WTC11 (cell line): ENCODE measurements at regions not wholly inside any gene's neighbourhood (a gene's known extent, or its start where the extent isn't known, plus 50 kb on each side); places are given as distances from the start of the nearest gene placed in this dataset.

Source experiments
- ATAC-seq: fragments of 200-7000 bp; cut with Tn5 transposase; 2 replicates; pipeline ENCODE4 v1.10.0; 2021; ENCODE audit warnings: mild to moderate bottlenecking, moderate library complexity
- CTCF ChIA-PET: fragments of 300-600 bp; sonication (Branson Sonifier 250); formaldehyde crosslinking; loops from one replicate; lab custom pipeline; 2021; ENCODE audit warnings: antibody characterized with exemption; lab: Charles Lee
- POLR2A ChIA-PET: fragments of 350-600 bp; sonication (Branson Sonifier 250); formaldehyde crosslinking; loops from one replicate; lab custom pipeline; 2021; ENCODE audit warnings: antibody characterized with exemption; lab: Charles Lee
- DNase-seq: peaks from one replicate; pipeline ENCODE4 v3.0.0; 2021; ENCODE audit warnings: low spot score
- H3K27ac Mint-ChIP-seq: 2 replicates; pipeline ENCODE4 v1.8.0; 2021; ENCODE audit warnings: mixed read lengths
- H3K27me3 Mint-ChIP-seq: 2 replicates; pipeline ENCODE4 v1.8.0; 2021; ENCODE audit warnings: low read depth, mild to moderate bottlenecking, moderate library complexity, mixed read lengths
- H3K36me3 Mint-ChIP-seq: 2 replicates; pipeline ENCODE4 v1.8.0; 2021; ENCODE audit warnings: mixed read lengths
- H3K4me1 Mint-ChIP-seq: 2 replicates; pipeline ENCODE4 v1.8.0; 2022; ENCODE audit warnings: mixed read lengths
- H3K4me3 Mint-ChIP-seq: 2 replicates; pipeline ENCODE4 v1.8.0; 2021; ENCODE audit warnings: mild to moderate bottlenecking, moderate library complexity, mixed read lengths
- H3K9me3 Mint-ChIP-seq: 2 replicates; pipeline ENCODE4 v1.8.0; 2021; ENCODE audit warnings: mixed read lengths
- CBFB ChIP-seq: sonication (generic); formaldehyde crosslinking; IDR thresholded peaks from 2 replicates; pipeline ENCODE4 v1.8.1; 2022; ENCODE audit warnings: mild to moderate bottlenecking, low read depth, missing genetic modification reagents
- CREM ChIP-seq: sonication (generic); formaldehyde crosslinking; IDR thresholded peaks from 2 replicates; pipeline ENCODE4 v1.8.1; 2022; ENCODE audit warnings: mild to moderate bottlenecking, missing genetic modification reagents, moderate library complexity
- ELF4 ChIP-seq: sonication (generic); formaldehyde crosslinking; IDR thresholded peaks from 2 replicates; pipeline ENCODE4 v1.8.1; 2022; ENCODE audit warnings: low read depth, mild to moderate bottlenecking, moderate library complexity, missing genetic modification reagents
- ETV6 ChIP-seq: sonication (generic); formaldehyde crosslinking; IDR thresholded peaks from 2 replicates; pipeline ENCODE4 v1.8.1; 2022; ENCODE audit warnings: mild to moderate bottlenecking, missing genetic modification reagents
- FOXK1 ChIP-seq: sonication (generic); formaldehyde crosslinking; IDR thresholded peaks from 2 replicates; pipeline ENCODE4 v1.8.0; 2022; ENCODE audit warnings: mild to moderate bottlenecking, moderate library complexity, missing genetic modification reagents
- MXD4 ChIP-seq: fragments of 250-450 bp; sonication (Bioruptor Pico); IDR thresholded peaks from 2 replicates; pipeline ENCODE4 v1.8.0; 2021; ENCODE audit warnings: mild to moderate bottlenecking, moderate library complexity, borderline replicate concordance
- OVOL2 ChIP-seq: fragments of 250-450 bp; sonication (Bioruptor Pico); IDR thresholded peaks from 2 replicates; pipeline ENCODE4 v1.9.0; 2021; ENCODE audit warnings: mild to moderate bottlenecking, borderline replicate concordance
- RELA ChIP-seq: sonication (generic); formaldehyde crosslinking; IDR thresholded peaks from 2 replicates; pipeline ENCODE4 v1.8.1; 2022; ENCODE audit warnings: missing genetic modification reagents, mild to moderate bottlenecking, borderline replicate concordance
- SMAD4 ChIP-seq: sonication (generic); formaldehyde crosslinking; IDR thresholded peaks from 2 replicates; pipeline ENCODE4 v1.8.0; 2022; ENCODE audit warnings: mild to moderate bottlenecking, missing genetic modification reagents
- TCF7 ChIP-seq: sonication (generic); formaldehyde crosslinking; IDR thresholded peaks from 2 replicates; pipeline ENCODE4 v1.8.0; 2022; ENCODE audit warnings: mild to moderate bottlenecking, low read depth, missing genetic modification reagents, moderate library complexity
- TEAD1 ChIP-seq: sonication (generic); formaldehyde crosslinking; IDR thresholded peaks from 2 replicates; pipeline ENCODE4 v1.8.0; 2022; ENCODE audit warnings: mild to moderate bottlenecking, missing genetic modification reagents
- TEAD4 ChIP-seq: sonication (generic); formaldehyde crosslinking; IDR thresholded peaks from 2 replicates; pipeline ENCODE4 v1.8.0; 2022; ENCODE audit warnings: mild to moderate bottlenecking, missing genetic modification reagents
- ZNF263 ChIP-seq: sonication (generic); formaldehyde crosslinking; IDR thresholded peaks from 2 replicates; pipeline ENCODE4 v1.8.1; 2022; ENCODE audit warnings: low read depth, mild to moderate bottlenecking, moderate library complexity, missing genetic modification reagents
- ZNF317 ChIP-seq: sonication (generic); formaldehyde crosslinking; IDR thresholded peaks from 2 replicates; pipeline ENCODE4 v1.8.1; 2023; ENCODE audit warnings: low read depth, mild to moderate bottlenecking, moderate library complexity, missing genetic modification reagents, borderline replicate concordance
- ZNF416 ChIP-seq: fragments of 250-450 bp; sonication (Bioruptor Pico); IDR thresholded peaks from 2 replicates; pipeline ENCODE4 v1.9.0; 2021; ENCODE audit warnings: mild to moderate bottlenecking, inconsistent platforms
- ZNF671 ChIP-seq: fragments of 250-450 bp; sonication (Bioruptor Pico); IDR thresholded peaks from 2 replicates; pipeline ENCODE4 v1.8.0; 2021; ENCODE audit warnings: mild to moderate bottlenecking
- TF ChIP-seq, protein P1 (sequence below): sonication (generic); formaldehyde crosslinking; IDR thresholded peaks from 2 replicates; pipeline ENCODE4 v1.8.1; 2022; ENCODE audit warnings: mild to moderate bottlenecking, missing genetic modification reagents, moderate library complexity, borderline replicate concordance
- TF ChIP-seq, protein P2 (sequence below): fragments of 250-450 bp; sonication (Bioruptor Pico); conservative IDR thresholded peaks from 2 replicates; pipeline ENCODE4 v1.9.0; 2021; ENCODE audit warnings: mild to moderate bottlenecking
- TF ChIP-seq, protein P3 (sequence below): sonication (generic); formaldehyde crosslinking; IDR thresholded peaks from 2 replicates; pipeline ENCODE4 v1.8.0; 2022; ENCODE audit warnings: mild to moderate bottlenecking, missing genetic modification reagents
- TF ChIP-seq, protein P4 (sequence below): fragments of 250-450 bp; sonication (Bioruptor Pico); IDR thresholded peaks from 2 replicates; pipeline ENCODE4 v1.8.0; 2021; ENCODE audit warnings: mild to moderate bottlenecking
- TF ChIP-seq, protein P5 (sequence below): fragments of 250-450 bp; sonication (Bioruptor Pico); IDR thresholded peaks from 2 replicates; pipeline ENCODE4 v1.9.0; 2021; ENCODE audit warnings: mild to moderate bottlenecking, borderline replicate concordance
- TF ChIP-seq, protein P6 (sequence below): sonication (generic); formaldehyde crosslinking; IDR thresholded peaks from 2 replicates; pipeline ENCODE4 v1.8.0; 2023; ENCODE audit warnings: missing genetic modification reagents
- TF ChIP-seq, protein P7 (sequence below): sonication (generic); formaldehyde crosslinking; IDR thresholded peaks from 2 replicates; pipeline ENCODE4 v1.8.1; 2022; ENCODE audit warnings: mild to moderate bottlenecking, moderate library complexity, missing genetic modification reagents
- TF ChIP-seq, protein P8 (sequence below): fragments of 250-450 bp; sonication (Bioruptor Pico); IDR thresholded peaks from 2 replicates; pipeline ENCODE4 v1.9.0; 2021; ENCODE audit warnings: moderate library complexity, mild to moderate bottlenecking, inconsistent platforms, borderline replicate concordance

DNA sequence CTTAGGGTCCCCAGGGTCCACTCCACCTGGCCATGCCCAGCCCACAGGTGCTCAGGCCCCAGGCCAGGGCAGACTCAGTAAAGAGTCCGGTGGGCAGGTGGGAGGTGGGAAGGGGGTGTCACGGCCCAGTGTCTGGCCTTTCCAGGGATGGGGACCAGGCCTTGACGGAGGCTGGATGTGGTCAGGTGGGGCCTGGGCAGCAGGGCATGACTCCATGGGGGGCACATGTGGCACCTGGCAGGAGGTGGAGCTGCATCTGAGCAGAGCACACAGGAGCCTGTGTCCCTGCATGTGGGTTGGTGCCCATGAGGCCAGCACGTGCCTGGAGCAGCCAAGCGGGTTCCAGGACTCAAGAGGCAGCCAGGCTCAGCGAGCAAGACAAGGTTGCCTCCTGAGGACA lies 132.9 kb downstream of the FAM53A start:
- no peak overlapping the region for H3K4me3 Mint-ChIP-seq

DNA sequence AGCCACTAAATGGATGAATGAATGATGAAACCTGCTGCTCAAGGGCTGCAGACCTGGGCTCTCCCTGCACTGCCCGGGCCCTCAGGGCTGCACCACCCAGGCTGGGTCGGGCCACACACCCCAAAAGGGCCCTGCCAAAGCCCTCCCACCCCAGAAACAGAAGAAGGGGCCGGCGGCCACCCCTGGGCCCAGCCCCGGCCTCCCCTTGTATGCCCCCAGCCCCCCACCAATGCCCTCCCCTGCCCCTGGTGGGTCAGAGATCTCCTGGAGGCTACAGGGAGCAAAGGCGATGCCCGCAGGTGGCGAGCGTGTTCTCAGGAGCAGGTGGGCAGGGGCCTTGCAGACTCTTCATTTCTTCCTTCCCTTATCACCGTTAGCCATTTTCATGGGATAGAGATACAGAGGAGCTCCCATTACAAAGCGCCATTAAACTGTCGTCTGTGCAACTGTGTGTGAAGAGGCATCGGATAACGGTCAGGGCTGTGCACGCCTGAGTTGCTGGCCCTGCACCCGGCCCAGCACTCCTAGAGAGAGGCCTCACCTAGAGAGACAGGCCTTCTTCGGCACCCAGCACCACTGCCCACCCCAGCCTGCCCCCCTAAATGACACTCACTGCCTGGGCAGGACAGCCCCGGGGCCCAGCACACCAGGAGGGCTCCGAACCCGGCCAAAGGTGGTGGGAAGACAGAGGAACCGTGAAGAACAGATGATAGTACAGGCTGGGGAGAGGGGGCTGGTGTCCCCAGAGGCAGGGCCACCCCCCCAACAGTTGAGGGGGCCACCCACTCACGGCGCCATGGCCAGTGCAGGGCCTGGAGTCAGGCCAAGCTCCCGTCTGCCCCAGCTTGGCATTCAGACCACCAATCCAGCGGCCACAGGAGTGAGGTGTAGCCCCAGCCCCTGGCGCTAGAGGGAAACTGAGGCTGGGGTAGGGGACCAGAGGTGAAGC lies 133.7 kb downstream of the FAM53A start:
- DNase-seq (no peak), ATAC-seq (no peak)
- ChIA-PET POLR2A (no interaction called here), CTCF (interaction anchor here (0.6 to 1.6 kb wide), 9 partner anchors 9 to 198 kb away, joined by 3 to 11 read pairs (median 4); no protein-coding TSS in a partner anchor)
- Mint-ChIP-seq H3K36me3 (no peaks in the 10 kb centered on the region), H3K27me3 (peaks cover 3% of the 10 kb centered on the region; the same call in 1 of the 2 replicates), H3K9me3 (no peaks in the 10 kb centered on the region), H3K27ac (no peak overlapping the region), H3K4me3 (no peak overlapping the region), H3K4me1 (peaks cover 5% of the 10 kb centered on the region)
- TF ChIP-seq, protein P1, sequence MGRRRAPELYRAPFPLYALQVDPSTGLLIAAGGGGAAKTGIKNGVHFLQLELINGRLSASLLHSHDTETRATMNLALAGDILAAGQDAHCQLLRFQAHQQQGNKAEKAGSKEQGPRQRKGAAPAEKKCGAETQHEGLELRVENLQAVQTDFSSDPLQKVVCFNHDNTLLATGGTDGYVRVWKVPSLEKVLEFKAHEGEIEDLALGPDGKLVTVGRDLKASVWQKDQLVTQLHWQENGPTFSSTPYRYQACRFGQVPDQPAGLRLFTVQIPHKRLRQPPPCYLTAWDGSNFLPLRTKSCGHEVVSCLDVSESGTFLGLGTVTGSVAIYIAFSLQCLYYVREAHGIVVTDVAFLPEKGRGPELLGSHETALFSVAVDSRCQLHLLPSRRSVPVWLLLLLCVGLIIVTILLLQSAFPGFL (CRISPR knock-in tag) = no peak
- no peak for TF ChIP-seq TCF7 (CRISPR knock-in tag)
- TF ChIP-seq, protein P2, sequence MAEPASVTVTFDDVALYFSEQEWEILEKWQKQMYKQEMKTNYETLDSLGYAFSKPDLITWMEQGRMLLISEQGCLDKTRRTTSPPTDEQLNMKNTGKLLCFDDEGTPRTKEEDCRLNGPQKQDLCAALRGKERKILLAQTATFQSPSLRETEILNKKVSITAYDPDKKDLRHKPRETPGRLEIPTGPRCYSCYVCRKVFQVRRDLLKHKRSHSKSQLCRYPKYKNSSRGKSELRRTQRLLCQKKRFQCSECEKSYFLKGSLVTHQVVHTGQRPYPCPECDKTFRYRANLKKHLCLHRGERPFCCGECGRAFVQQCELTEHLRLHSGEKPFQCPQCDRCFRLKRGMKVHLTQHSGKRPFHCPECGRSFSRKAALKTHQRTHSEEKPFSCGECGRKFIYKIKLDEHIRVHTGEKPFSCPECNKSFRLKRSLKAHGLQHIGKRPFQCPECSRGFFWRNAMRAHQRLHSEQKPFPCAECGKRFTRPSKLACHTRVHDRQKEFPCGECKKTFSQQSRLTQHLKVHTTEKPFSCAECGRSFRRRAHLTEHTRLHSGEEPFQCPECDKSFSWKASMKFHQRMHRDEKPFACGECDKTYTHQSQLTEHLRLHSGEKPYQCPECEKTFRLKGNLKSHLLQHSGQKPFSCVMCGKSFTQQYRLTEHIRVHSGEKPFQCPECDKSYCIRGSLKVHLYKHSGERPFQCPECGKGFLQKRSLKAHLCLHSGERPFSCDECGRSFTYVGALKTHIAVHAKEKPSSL (CRISPR knock-in tag) = no peak
- TF ChIP-seq ZNF317 = no peak
- TF ChIP-seq, protein P3, sequence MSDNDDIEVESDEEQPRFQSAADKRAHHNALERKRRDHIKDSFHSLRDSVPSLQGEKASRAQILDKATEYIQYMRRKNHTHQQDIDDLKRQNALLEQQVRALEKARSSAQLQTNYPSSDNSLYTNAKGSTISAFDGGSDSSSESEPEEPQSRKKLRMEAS = no peak
- TF ChIP-seq, protein P4, sequence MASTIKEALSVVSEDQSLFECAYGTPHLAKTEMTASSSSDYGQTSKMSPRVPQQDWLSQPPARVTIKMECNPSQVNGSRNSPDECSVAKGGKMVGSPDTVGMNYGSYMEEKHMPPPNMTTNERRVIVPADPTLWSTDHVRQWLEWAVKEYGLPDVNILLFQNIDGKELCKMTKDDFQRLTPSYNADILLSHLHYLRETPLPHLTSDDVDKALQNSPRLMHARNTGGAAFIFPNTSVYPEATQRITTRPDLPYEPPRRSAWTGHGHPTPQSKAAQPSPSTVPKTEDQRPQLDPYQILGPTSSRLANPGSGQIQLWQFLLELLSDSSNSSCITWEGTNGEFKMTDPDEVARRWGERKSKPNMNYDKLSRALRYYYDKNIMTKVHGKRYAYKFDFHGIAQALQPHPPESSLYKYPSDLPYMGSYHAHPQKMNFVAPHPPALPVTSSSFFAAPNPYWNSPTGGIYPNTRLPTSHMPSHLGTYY = no peak
- no peak for TF ChIP-seq ZNF263 (CRISPR knock-in tag)
- no peak for TF ChIP-seq ZNF671 (CRISPR knock-in tag)
- no peak for TF ChIP-seq FOXK1 (CRISPR knock-in tag)

More for the DNA sequence above, 132.9 kb downstream of the FAM53A start:
- ATAC-seq = no peak
- TF ChIP-seq ETV6 (CRISPR knock-in tag) = no peak
- TF ChIP-seq ZNF416 = no peak
- TF ChIP-seq, protein P5, sequence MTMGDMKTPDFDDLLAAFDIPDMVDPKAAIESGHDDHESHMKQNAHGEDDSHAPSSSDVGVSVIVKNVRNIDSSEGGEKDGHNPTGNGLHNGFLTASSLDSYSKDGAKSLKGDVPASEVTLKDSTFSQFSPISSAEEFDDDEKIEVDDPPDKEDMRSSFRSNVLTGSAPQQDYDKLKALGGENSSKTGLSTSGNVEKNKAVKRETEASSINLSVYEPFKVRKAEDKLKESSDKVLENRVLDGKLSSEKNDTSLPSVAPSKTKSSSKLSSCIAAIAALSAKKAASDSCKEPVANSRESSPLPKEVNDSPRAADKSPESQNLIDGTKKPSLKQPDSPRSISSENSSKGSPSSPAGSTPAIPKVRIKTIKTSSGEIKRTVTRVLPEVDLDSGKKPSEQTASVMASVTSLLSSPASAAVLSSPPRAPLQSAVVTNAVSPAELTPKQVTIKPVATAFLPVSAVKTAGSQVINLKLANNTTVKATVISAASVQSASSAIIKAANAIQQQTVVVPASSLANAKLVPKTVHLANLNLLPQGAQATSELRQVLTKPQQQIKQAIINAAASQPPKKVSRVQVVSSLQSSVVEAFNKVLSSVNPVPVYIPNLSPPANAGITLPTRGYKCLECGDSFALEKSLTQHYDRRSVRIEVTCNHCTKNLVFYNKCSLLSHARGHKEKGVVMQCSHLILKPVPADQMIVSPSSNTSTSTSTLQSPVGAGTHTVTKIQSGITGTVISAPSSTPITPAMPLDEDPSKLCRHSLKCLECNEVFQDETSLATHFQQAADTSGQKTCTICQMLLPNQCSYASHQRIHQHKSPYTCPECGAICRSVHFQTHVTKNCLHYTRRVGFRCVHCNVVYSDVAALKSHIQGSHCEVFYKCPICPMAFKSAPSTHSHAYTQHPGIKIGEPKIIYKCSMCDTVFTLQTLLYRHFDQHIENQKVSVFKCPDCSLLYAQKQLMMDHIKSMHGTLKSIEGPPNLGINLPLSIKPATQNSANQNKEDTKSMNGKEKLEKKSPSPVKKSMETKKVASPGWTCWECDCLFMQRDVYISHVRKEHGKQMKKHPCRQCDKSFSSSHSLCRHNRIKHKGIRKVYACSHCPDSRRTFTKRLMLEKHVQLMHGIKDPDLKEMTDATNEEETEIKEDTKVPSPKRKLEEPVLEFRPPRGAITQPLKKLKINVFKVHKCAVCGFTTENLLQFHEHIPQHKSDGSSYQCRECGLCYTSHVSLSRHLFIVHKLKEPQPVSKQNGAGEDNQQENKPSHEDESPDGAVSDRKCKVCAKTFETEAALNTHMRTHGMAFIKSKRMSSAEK = no peak
- no peak for TF ChIP-seq CBFB (CRISPR knock-in tag)
- no peak for TF ChIP-seq ELF4
- TF ChIP-seq TEAD4 = no peak
- TF ChIP-seq MXD4 (CRISPR knock-in tag) = no peak
- no peak for TF ChIP-seq RELA (CRISPR knock-in tag)
- TF ChIP-seq, protein P6, sequence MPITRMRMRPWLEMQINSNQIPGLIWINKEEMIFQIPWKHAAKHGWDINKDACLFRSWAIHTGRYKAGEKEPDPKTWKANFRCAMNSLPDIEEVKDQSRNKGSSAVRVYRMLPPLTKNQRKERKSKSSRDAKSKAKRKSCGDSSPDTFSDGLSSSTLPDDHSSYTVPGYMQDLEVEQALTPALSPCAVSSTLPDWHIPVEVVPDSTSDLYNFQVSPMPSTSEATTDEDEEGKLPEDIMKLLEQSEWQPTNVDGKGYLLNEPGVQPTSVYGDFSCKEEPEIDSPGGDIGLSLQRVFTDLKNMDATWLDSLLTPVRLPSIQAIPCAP (CRISPR knock-in tag) = no peak
- no peak for TF ChIP-seq ZNF671 (CRISPR knock-in tag)
- no peak for TF ChIP-seq TCF7 (CRISPR knock-in tag)
- TF ChIP-seq, protein P3 = no peak
- no peak for TF ChIP-seq OVOL2 (CRISPR knock-in tag)
- TF ChIP-seq CREM = no peak
- no peak for TF ChIP-seq TEAD1
- TF ChIP-seq, protein P7, sequence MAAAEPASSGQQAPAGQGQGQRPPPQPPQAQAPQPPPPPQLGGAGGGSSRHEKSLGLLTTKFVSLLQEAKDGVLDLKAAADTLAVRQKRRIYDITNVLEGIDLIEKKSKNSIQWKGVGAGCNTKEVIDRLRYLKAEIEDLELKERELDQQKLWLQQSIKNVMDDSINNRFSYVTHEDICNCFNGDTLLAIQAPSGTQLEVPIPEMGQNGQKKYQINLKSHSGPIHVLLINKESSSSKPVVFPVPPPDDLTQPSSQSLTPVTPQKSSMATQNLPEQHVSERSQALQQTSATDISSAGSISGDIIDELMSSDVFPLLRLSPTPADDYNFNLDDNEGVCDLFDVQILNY (CRISPR knock-in tag) = no peak
- TF ChIP-seq, protein P8, sequence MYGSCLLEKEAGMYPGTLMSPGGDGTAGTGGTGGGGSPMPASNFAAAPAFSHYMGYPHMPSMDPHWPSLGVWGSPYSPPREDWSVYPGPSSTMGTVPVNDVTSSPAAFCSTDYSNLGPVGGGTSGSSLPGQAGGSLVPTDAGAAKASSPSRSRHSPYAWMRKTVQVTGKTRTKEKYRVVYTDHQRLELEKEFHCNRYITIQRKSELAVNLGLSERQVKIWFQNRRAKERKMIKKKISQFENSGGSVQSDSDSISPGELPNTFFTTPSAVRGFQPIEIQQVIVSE (CRISPR knock-in tag) = no peak
- TF ChIP-seq SMAD4 (CRISPR knock-in tag) = no peak
- CTCF ChIA-PET = no interaction called here
- Mint-ChIP-seq H3K9me3 (no peaks in the 10 kb centered on the region), H3K27ac (no peak overlapping the region), H3K4me1 (peaks cover 5% of the 10 kb centered on the region), H3K27me3 (peaks cover 3% of the 10 kb centered on the region; the same call in 1 of the 2 replicates), H3K36me3 (no peaks in the 10 kb centered on the region)
- POLR2A ChIA-PET = no interaction called here
- DNase-seq = no peak
